Thoracic aorta (tissue), 2 donors: ENCODE measurements at regions not wholly inside any gene's neighbourhood (a gene's known extent, or its start where the extent isn't known, plus 50 kb on each side); places are given as distances from the start of the nearest gene placed in this dataset.

Experiments used
- ATAC-seq: fragments of 150-250 bp; one replicate; pipeline ENCODE4 v1.8.0; 2017; ENCODE audit warnings: low read depth; ENCODE audit not compliant: insufficient number of reproducible peaks, low FRiP score
- DNase-seq: peaks from one replicate; pipeline ENCODE4 v3.0.0-alpha.2; 2020; ENCODE audit warnings: low spot score
- H3K27ac ChIP-seq, 2 donors: fragments of 200-600 bp; sonication (generic); 1 replicate in 1 of 2; 2 replicates in 1 of 2; pipeline ENCODE4 v1.5.1; 2016; ENCODE audit warnings: mild to moderate bottlenecking in 2 of 2, moderate library complexity in 2 of 2
- H3K27me3 ChIP-seq: fragments of 200-600 bp; sonication (generic); replicated peaks from 2 replicates; pipeline ENCODE4 v1.6.0; 2016; ENCODE audit warnings: mild to moderate bottlenecking; ENCODE audit not compliant: insufficient read depth
- H3K36me3 ChIP-seq: fragments of 200-600 bp; sonication (generic); one replicate; pipeline ENCODE4 v1.5.1; 2016
- H3K4me1 ChIP-seq, 2 donors: fragments of 200-600 bp; sonication (generic); 1 replicate in 1 of 2; 2 replicates in 1 of 2; pipeline versions ENCODE4 v1.5.1 to v1.6.0; 2016; ENCODE audit warnings: low read depth in 2 of 2, mild to moderate bottlenecking in 1 of 2; ENCODE audit not compliant: control insufficient read depth in 1 of 2
- H3K4me3 ChIP-seq: fragments of 200-600 bp; sonication (generic); 2 replicates; pipeline ENCODE4 v1.5.1; 2016; ENCODE audit warnings: mild to moderate bottlenecking
- H3K9me3 ChIP-seq: fragments of 200-600 bp; sonication (generic); 2 replicates; pipeline ENCODE4 v1.5.1; 2016
- TF ChIP-seq, protein P1 (sequence below): fragments of 200-600 bp; sonication (generic); IDR thresholded peaks from one replicate; pipeline ENCODE4 v1.5.1; 2019; ENCODE audit warnings: antibody characterized with exemption

DNA sequence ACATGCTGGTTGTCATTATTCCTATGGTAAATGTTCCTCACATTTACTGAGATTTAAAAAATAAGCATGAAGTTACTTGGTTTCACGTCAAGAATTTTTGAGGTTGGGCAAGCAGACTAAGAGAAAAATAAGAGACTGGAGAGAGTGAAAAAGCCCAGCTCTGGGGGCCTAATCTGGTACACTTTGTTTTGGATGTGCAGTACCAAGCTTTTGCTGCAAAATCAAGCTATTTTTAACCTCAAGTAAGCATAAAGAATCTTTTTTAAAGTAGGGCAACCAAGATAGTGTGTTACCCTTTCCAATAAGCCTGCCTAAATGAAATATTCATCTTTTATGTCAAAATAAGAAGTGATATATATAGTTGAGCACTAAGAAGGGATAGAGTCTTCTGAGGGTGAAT is 79.4 kb upstream of the ARHGAP20 start:
- H3K36me3 ChIP-seq: no peaks in the 10 kb centered on the region
- DNase-seq: no peak

DNA sequence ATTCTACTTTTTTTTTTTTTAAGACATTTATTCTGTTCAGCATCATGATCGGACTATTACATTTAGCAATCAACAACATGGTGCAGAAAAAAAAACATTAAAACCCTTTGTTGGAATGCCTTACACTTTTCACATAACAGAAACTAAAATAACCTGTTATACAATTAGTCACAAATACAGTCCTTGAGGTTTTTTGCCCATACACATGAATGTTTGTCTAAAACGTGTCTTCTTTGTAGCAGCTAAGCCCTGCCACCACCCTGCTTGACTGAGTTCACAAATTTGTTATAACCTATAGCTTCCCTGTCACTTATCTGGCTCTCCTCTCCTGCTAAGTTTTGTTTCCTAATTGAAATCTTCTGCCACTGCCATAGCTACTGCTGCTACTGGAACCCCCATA is 75.4 kb upstream of the ARHGAP20 start:
- no peak for DNase-seq
- H3K27me3 ChIP-seq: no peaks in the 10 kb centered on the region
- H3K4me1 ChIP-seq: peaks cover 0 to 18% of the 10 kb centered on the region in 2 donors
- no peak overlapping the region for H3K27ac ChIP-seq
- TF ChIP-seq, protein P1, sequence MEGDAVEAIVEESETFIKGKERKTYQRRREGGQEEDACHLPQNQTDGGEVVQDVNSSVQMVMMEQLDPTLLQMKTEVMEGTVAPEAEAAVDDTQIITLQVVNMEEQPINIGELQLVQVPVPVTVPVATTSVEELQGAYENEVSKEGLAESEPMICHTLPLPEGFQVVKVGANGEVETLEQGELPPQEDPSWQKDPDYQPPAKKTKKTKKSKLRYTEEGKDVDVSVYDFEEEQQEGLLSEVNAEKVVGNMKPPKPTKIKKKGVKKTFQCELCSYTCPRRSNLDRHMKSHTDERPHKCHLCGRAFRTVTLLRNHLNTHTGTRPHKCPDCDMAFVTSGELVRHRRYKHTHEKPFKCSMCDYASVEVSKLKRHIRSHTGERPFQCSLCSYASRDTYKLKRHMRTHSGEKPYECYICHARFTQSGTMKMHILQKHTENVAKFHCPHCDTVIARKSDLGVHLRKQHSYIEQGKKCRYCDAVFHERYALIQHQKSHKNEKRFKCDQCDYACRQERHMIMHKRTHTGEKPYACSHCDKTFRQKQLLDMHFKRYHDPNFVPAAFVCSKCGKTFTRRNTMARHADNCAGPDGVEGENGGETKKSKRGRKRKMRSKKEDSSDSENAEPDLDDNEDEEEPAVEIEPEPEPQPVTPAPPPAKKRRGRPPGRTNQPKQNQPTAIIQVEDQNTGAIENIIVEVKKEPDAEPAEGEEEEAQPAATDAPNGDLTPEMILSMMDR: no peak
- H3K9me3 ChIP-seq: no peaks in the 10 kb centered on the region
- no peak for ATAC-seq
- no peaks in the 10 kb centered on the region for H3K36me3 ChIP-seq
- H3K4me3 ChIP-seq: no peak overlapping the region

More for the DNA sequence above, 79.4 kb upstream of the ARHGAP20 start:
- no peak overlapping the region for H3K4me3 ChIP-seq
- no peak overlapping the region for H3K27ac ChIP-seq
- H3K9me3 ChIP-seq: no peaks in the 10 kb centered on the region
- no peaks in the 10 kb centered on the region for H3K27me3 ChIP-seq
- TF ChIP-seq, protein P1: no peak
- no peak for ATAC-seq
- peaks cover 0 to 15% of the 10 kb centered on the region in 2 donors for H3K4me1 ChIP-seq

GRCh38 chr11:110786226-110786902 is 74.1 kb upstream of the ARHGAP20 start:
- DNase-seq: no peak
- Histone ChIP-seq H3K9me3 (no peaks in the 10 kb centered on the region), H3K4me1 (peaks cover 0 to 10% of the 10 kb centered on the region in 2 donors), H3K27me3 (no peaks in the 10 kb centered on the region), H3K4me3 (no peak overlapping the region), H3K27ac (no peak overlapping the region), H3K36me3 (no peaks in the 10 kb centered on the region)
- ATAC-seq: no peak
- TF ChIP-seq, protein P1: no peak

GRCh38 chr11:110785398-110785797 is 73.2 kb upstream of the ARHGAP20 start:
- DNase-seq (no peak), ATAC-seq (no peak)
- no peak overlapping the region for H3K27ac ChIP-seq
- peaks cover 0 to 7% of the 10 kb centered on the region in 2 donors for H3K4me1 ChIP-seq
- no peak overlapping the region for H3K4me3 ChIP-seq
- no peaks in the 10 kb centered on the region for H3K36me3 ChIP-seq
- no peaks in the 10 kb centered on the region for H3K9me3 ChIP-seq
- no peaks in the 10 kb centered on the region for H3K27me3 ChIP-seq
- TF ChIP-seq, protein P1: no peak

GRCh38 chr11:110782616-110783015 is 70.4 kb upstream of the ARHGAP20 start:
- TF ChIP-seq, protein P1: no peak
- no peak overlapping the region for H3K27ac ChIP-seq
- ATAC-seq: no peak
- H3K36me3 ChIP-seq: no peaks in the 10 kb centered on the region
- peaks cover 3% of the 10 kb centered on the region for H3K9me3 ChIP-seq
- H3K27me3 ChIP-seq: no peaks in the 10 kb centered on the region
- DNase-seq: no peak
- H3K4me1 ChIP-seq: peaks cover 7 to 24% of the 10 kb centered on the region in 2 donors
- no peak overlapping the region for H3K4me3 ChIP-seq
